ENCODE measurements at regions not wholly inside any gene's neighbourhood (a gene's known extent, or its start where the extent isn't known, plus 50 kb on each side); places are given as distances from the start of the nearest gene placed in this dataset.
A peak's percentile ranks its signal among the peaks of the same experiment; 100 is the strongest.

DNA sequence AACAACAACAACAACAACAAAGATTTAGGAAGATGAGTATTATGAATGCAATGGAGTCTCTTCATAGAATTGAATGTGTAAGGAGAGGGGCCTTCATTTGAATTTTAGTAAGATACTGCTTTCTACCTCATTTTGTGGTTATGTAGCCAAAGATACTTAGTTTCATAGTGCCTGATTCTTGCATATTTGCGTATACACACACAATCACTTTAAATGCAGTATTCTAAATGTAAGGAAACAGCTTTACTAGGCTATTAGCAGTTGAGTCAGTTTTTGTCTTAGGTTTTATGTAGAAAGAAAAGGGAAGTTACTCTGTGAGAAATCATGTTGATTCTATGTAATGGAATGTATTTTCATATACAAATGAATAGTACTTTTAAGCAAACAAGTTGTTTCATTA lies 80.5 kb downstream of the HAUS1 start:
- Histone ChIP-seq H3K27me3 (replicated peaks in 1 of 4; ENCODE audit: control extremely low read depth in 1 of 4, control insufficient read depth in 3 of 4, insufficient read depth in 4 of 4, low read length in 3 of 4) (no peaks in the 10 kb centered on the region), H3K9ac (ENCODE audit: low read length) (peak overlapping the region; percentile 9), H3K36me3 (replicated peaks in 1 of 2; ENCODE audit: control extremely low read depth in 1 of 2, control insufficient read depth in 1 of 2, extremely low read depth in 1 of 2, insufficient read depth in 2 of 2, low read length in 1 of 2) (peaks cover 0 to 3% of the 10 kb centered on the region in 2 experiments), H3K4me3 (ENCODE audit: control extremely low read depth in 1 of 5, extremely low read depth in 1 of 5, insufficient read depth in 1 of 5, low read depth in 2 of 5, low read length in 4 of 5) (no peak overlapping the region), H2AFZ (ENCODE audit: insufficient read depth, low read depth, low read length, poor library complexity, severe bottlenecking) (no peak overlapping the region), H4K20me1 (ENCODE audit: control insufficient read depth, insufficient read depth, low read length, poor library complexity, severe bottlenecking) (peaks cover 82% of the 10 kb centered on the region), H3K4me2 (replicated peaks; ENCODE audit: low read depth, low read length, poor library complexity, severe bottlenecking) (peak overlapping the region; percentile 11), H3K4me1 (ENCODE audit: control insufficient read depth in 2 of 2, insufficient read depth in 2 of 2, low read length in 2 of 2) (peaks cover 12 to 14% of the 10 kb centered on the region in 2 donors), H3K9me3 (ENCODE audit: control extremely low read depth in 1 of 3, control insufficient read depth in 2 of 3, insufficient read depth in 1 of 3, low read length in 2 of 3) (no peaks in the 10 kb centered on the region), H3K27ac (ENCODE audit: low read length in 2 of 2) (peak overlapping the region in 1 of 2 donors; percentile 31), H3K79me2 (ENCODE audit: control insufficient read depth, insufficient read depth, low read length) (peaks cover 100% of the 10 kb centered on the region)
- intact Hi-C loops (cut with micrococcal nuclease): no loop called here
- Mint-ChIP-seq H3K4me3 (peak overlapping the region; percentile 40), H3K9me3 (ENCODE audit: insufficient read depth) (no peaks in the 10 kb centered on the region), H3K4me1 (peaks cover 43% of the 10 kb centered on the region), H3K27me3 (no peaks in the 10 kb centered on the region), H3K27ac (peak overlapping the region; percentile 70)
- ATAC-seq (ENCODE audit: low read depth) (no peak), DNase-seq (no peak)
- ChIA-PET CTCF (interaction anchor here (4.9 kb wide), 1 partner anchor 12 kb away, joined by 21 read pairs; a partner anchor contains a TSS), POLR2A (no interaction called here)
- WGBS (ENCODE audit: insufficient coverage): no CpG with 5 or more reads among the region's 1 CpG
- TF ChIP-seq, protein P1, sequence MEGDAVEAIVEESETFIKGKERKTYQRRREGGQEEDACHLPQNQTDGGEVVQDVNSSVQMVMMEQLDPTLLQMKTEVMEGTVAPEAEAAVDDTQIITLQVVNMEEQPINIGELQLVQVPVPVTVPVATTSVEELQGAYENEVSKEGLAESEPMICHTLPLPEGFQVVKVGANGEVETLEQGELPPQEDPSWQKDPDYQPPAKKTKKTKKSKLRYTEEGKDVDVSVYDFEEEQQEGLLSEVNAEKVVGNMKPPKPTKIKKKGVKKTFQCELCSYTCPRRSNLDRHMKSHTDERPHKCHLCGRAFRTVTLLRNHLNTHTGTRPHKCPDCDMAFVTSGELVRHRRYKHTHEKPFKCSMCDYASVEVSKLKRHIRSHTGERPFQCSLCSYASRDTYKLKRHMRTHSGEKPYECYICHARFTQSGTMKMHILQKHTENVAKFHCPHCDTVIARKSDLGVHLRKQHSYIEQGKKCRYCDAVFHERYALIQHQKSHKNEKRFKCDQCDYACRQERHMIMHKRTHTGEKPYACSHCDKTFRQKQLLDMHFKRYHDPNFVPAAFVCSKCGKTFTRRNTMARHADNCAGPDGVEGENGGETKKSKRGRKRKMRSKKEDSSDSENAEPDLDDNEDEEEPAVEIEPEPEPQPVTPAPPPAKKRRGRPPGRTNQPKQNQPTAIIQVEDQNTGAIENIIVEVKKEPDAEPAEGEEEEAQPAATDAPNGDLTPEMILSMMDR (IDR thresholded peaks at IDR 0.05): no peak
- TF ChIP-seq EZH2 (IDR thresholded peaks at IDR 0.05; ENCODE audit: borderline replicate concordance, insufficient read depth, low read depth, low read length, poor library complexity, severe bottlenecking): no peak

DNA sequence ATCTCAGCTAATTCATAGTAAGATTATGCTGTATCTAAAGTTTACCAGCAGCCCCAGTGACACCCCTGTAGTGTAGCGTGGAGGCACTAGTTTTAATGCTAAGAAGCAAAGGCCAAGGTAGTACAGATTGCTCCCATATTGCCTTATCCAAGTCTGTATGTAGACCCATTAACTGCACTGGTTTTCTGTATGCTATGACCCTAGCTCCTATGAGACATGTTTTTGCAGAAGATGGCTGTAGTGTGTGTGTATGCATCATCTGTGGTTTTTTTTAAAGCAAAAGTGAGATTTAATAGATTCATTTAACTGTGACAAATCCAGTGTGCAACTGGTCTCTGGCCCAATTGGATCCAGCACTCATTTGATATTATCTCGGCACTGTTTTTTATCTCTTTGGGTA lies 86.5 kb downstream of the HAUS1 start:
- intact Hi-C loops (cut with micrococcal nuclease): no loop called here
- WGBS (ENCODE audit: insufficient coverage): 100% methylated on average over 2 of the region's 2 CpGs
- Mint-ChIP-seq H3K4me1 (peaks cover 21% of the 10 kb centered on the region), H3K9me3 (ENCODE audit: insufficient read depth) (no peaks in the 10 kb centered on the region), H3K4me3 (no peak overlapping the region), H3K27ac (no peak overlapping the region), H3K27me3 (no peaks in the 10 kb centered on the region)
- no peak for DNase-seq
- CTCF ChIA-PET: interaction anchor here (1.1 to 2.5 kb wide), 3 partner anchors 17 to 21 kb away, joined by 3 to 7 read pairs (median 3); a partner anchor contains a TSS
- POLR2A ChIA-PET: no interaction called here
- H2AFZ ChIP-seq (ENCODE audit: insufficient read depth, low read depth, low read length, poor library complexity, severe bottlenecking): no peak overlapping the region
- no peak overlapping the region for H3K9ac ChIP-seq (ENCODE audit: low read length)
- H3K9me3 ChIP-seq (ENCODE audit: control extremely low read depth in 1 of 3, control insufficient read depth in 2 of 3, insufficient read depth in 1 of 3, low read length in 2 of 3): no peaks in the 10 kb centered on the region
- TF ChIP-seq, protein P1 (IDR thresholded peaks at IDR 0.05): no peak
- no peak for TF ChIP-seq EZH2 (IDR thresholded peaks at IDR 0.05; ENCODE audit: borderline replicate concordance, insufficient read depth, low read depth, low read length, poor library complexity, severe bottlenecking)
- no peak overlapping the region for H3K27ac ChIP-seq (ENCODE audit: low read length in 2 of 2)
- H3K4me3 ChIP-seq (ENCODE audit: control extremely low read depth in 1 of 5, extremely low read depth in 1 of 5, insufficient read depth in 1 of 5, low read depth in 2 of 5, low read length in 4 of 5): no peak overlapping the region
- H3K27me3 ChIP-seq (replicated peaks in 1 of 4; ENCODE audit: control extremely low read depth in 1 of 4, control insufficient read depth in 3 of 4, insufficient read depth in 4 of 4, low read length in 3 of 4): no peaks in the 10 kb centered on the region
- peaks cover 99% of the 10 kb centered on the region for H3K79me2 ChIP-seq (ENCODE audit: control insufficient read depth, insufficient read depth, low read length)
- no peak for ATAC-seq (ENCODE audit: low read depth)
- peaks cover 68% of the 10 kb centered on the region for H4K20me1 ChIP-seq (ENCODE audit: control insufficient read depth, insufficient read depth, low read length, poor library complexity, severe bottlenecking)
- H3K4me2 ChIP-seq (replicated peaks; ENCODE audit: low read depth, low read length, poor library complexity, severe bottlenecking): no peak overlapping the region
- H3K4me1 ChIP-seq (ENCODE audit: control insufficient read depth in 2 of 2, insufficient read depth in 2 of 2, low read length in 2 of 2): peaks cover 0 to 6% of the 10 kb centered on the region in 2 donors
- peaks cover 0 to 3% of the 10 kb centered on the region in 2 experiments for H3K36me3 ChIP-seq (replicated peaks in 1 of 2; ENCODE audit: control extremely low read depth in 1 of 2, control insufficient read depth in 1 of 2, extremely low read depth in 1 of 2, insufficient read depth in 2 of 2, low read length in 1 of 2)

Measured in B cell (primary cell).